WTC11 (cell line): ENCODE measurements at regions not wholly inside any gene's neighbourhood (a gene's known extent, or its start where the extent isn't known, plus 50 kb on each side); places are given as distances from the start of the nearest gene placed in this dataset.

Experiments
- EMX1 ChIP-seq: fragments of 250-450 bp; sonication (Bioruptor Pico); IDR thresholded peaks from 2 replicates; pipeline ENCODE4 v1.8.0; 2021; ENCODE audit warnings: mild to moderate bottlenecking
- FOXP1 ChIP-seq: sonication (generic); formaldehyde crosslinking; IDR thresholded peaks from 2 replicates; pipeline ENCODE4 v1.8.0; 2022; ENCODE audit warnings: missing genetic modification reagents, mild to moderate bottlenecking, moderate library complexity, borderline replicate concordance
- JUN ChIP-seq: sonication (generic); formaldehyde crosslinking; IDR thresholded peaks from 2 replicates; pipeline ENCODE4 v1.8.0; 2023; ENCODE audit warnings: mild to moderate bottlenecking, missing genetic modification reagents
- TF ChIP-seq, protein P1 (sequence below): fragments of 200-600 bp; IDR thresholded peaks from 2 replicates; pipeline ENCODE4 v1.8.0; 2022; ENCODE audit warnings: antibody characterized with exemption
- TF ChIP-seq, protein P2 (sequence below): sonication (generic); formaldehyde crosslinking; IDR thresholded peaks from 2 replicates; pipeline ENCODE4 v1.8.0; 2023; ENCODE audit warnings: missing genetic modification reagents
- TF ChIP-seq, protein P3 (sequence below): sonication (generic); formaldehyde crosslinking; IDR thresholded peaks from 2 replicates; pipeline ENCODE4 v1.8.0; 2022; ENCODE audit warnings: mild to moderate bottlenecking, missing genetic modification reagents
- TF ChIP-seq, protein P4 (sequence below): sonication (generic); formaldehyde crosslinking; IDR thresholded peaks from 2 replicates; pipeline ENCODE4 v1.8.1; 2022; ENCODE audit warnings: mild to moderate bottlenecking, missing genetic modification reagents, moderate library complexity, borderline replicate concordance

DNA sequence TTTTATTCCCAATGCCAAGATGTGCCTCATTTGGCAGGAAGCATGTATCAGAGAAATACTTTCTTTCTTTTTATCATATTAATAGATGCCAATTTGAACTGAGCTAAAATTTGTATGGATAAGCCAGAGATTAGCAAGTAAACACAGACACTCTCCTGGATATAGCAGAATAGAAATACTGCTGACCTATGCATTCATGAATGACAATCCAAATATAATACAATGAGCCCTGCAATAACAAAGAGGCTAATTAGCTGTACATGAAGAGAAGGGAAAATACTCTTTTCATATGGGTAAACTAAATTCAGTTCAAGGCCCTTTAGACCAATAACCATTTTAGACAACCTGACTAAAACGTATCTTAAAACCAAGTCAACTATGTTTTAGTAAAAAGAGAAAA is 388.1 kb upstream of the NR5A2 start:
- TF ChIP-seq FOXP1 (CRISPR knock-in tag) (no peak), JUN (no peak), EMX1 (CRISPR knock-in tag) (no peak)
- TF ChIP-seq, protein P1, sequence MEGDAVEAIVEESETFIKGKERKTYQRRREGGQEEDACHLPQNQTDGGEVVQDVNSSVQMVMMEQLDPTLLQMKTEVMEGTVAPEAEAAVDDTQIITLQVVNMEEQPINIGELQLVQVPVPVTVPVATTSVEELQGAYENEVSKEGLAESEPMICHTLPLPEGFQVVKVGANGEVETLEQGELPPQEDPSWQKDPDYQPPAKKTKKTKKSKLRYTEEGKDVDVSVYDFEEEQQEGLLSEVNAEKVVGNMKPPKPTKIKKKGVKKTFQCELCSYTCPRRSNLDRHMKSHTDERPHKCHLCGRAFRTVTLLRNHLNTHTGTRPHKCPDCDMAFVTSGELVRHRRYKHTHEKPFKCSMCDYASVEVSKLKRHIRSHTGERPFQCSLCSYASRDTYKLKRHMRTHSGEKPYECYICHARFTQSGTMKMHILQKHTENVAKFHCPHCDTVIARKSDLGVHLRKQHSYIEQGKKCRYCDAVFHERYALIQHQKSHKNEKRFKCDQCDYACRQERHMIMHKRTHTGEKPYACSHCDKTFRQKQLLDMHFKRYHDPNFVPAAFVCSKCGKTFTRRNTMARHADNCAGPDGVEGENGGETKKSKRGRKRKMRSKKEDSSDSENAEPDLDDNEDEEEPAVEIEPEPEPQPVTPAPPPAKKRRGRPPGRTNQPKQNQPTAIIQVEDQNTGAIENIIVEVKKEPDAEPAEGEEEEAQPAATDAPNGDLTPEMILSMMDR, result no peak
- TF ChIP-seq, protein P2, sequence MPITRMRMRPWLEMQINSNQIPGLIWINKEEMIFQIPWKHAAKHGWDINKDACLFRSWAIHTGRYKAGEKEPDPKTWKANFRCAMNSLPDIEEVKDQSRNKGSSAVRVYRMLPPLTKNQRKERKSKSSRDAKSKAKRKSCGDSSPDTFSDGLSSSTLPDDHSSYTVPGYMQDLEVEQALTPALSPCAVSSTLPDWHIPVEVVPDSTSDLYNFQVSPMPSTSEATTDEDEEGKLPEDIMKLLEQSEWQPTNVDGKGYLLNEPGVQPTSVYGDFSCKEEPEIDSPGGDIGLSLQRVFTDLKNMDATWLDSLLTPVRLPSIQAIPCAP (CRISPR knock-in tag), result no peak
- TF ChIP-seq, protein P3, sequence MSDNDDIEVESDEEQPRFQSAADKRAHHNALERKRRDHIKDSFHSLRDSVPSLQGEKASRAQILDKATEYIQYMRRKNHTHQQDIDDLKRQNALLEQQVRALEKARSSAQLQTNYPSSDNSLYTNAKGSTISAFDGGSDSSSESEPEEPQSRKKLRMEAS (CRISPR knock-in tag), result no peak
- TF ChIP-seq, protein P4, sequence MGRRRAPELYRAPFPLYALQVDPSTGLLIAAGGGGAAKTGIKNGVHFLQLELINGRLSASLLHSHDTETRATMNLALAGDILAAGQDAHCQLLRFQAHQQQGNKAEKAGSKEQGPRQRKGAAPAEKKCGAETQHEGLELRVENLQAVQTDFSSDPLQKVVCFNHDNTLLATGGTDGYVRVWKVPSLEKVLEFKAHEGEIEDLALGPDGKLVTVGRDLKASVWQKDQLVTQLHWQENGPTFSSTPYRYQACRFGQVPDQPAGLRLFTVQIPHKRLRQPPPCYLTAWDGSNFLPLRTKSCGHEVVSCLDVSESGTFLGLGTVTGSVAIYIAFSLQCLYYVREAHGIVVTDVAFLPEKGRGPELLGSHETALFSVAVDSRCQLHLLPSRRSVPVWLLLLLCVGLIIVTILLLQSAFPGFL (CRISPR knock-in tag), result no peak
